Panc1 (cell line): ENCODE measurements at regions not wholly inside any gene's neighbourhood (a gene's known extent, or its start where the extent isn't known, plus 50 kb on each side); places are given as distances from the start of the nearest gene placed in this dataset.

ENCODE experiments used
- ATAC-seq: fragments of 200-7000 bp; cut with Tn5 transposase; 2 replicates; pipeline ENCODE4 v1.9.1; 2020; ENCODE audit warnings: mild to moderate bottlenecking, moderate library complexity
- BruUV-seq: library from RNA; stranded (reverse); fragments of 400-500 nt; replicated peaks from 2 replicates; lab custom pipeline; 2021; lab: Mats Ljungman, UMichigan
- CTCF ChIA-PET: fragments of 300-600 bp; sonication (Branson Sonifier 250); formaldehyde crosslinking; loops from one replicate; lab custom pipeline; 2022; ENCODE audit warnings: antibody characterized with exemption; lab: Charles Lee
- POLR2A ChIA-PET: fragments of 300-600 bp; sonication (Branson Sonifier 250); formaldehyde crosslinking; loops from one replicate; lab custom pipeline; 2022; ENCODE audit warnings: antibody characterized with exemption; lab: Charles Lee
- DNase-seq: peaks from one replicate; pipeline ENCODE4 v3.0.0-alpha.2; 2010; ENCODE audit warnings: low read depth, low spot score
- H3K27ac ChIP-seq: 2 replicates; pipeline ENCODE4 v1.5.1; 2011; ENCODE audit warnings: mild to moderate bottlenecking, low read length, inconsistent platforms
- H3K27me3 ChIP-seq: fragments of 200-500 bp; sonication (Bioruptor generic); 2 replicates; pipeline ENCODE4 v1.6.0; 2014; ENCODE audit warnings: low read length, inconsistent platforms; ENCODE audit not compliant: control insufficient read depth, insufficient read depth
- H3K36me3 ChIP-seq: fragments of 200-500 bp; sonication (Bioruptor generic); 2 replicates; pipeline ENCODE4 v1.5.1; 2014; ENCODE audit warnings: inconsistent platforms, mild to moderate bottlenecking, low read length, moderate library complexity; ENCODE audit not compliant: control insufficient read depth, insufficient read depth
- H3K4me1 ChIP-seq: 2 replicates; pipeline ENCODE4 v1.5.1; 2011; ENCODE audit warnings: inconsistent platforms, mild to moderate bottlenecking, low read length, moderate library complexity; ENCODE audit not compliant: control insufficient read depth, insufficient read depth
- H3K4me3 ChIP-seq, 2 experiments: 2 replicates each; pipeline ENCODE4 v1.5.1; 2011 to 2012; ENCODE audit warnings: low read depth in 2 of 2, low read length in 2 of 2, mild to moderate bottlenecking in 2 of 2, inconsistent platforms in 1 of 2, moderate library complexity in 1 of 2
- H3K9me3 ChIP-seq: fragments of 200-500 bp; sonication (Bioruptor generic); 2 replicates; pipeline ENCODE4 v1.5.1; 2014; ENCODE audit warnings: low read depth, mild to moderate bottlenecking, inconsistent platforms, low read length, moderate library complexity; ENCODE audit not compliant: control insufficient read depth, insufficient read depth
- CTCF ChIP-seq: fragments of 450-650 bp; IDR thresholded peaks from 2 replicates; pipeline ENCODE4 v1.5.1; 2017; ENCODE audit warnings: mild to moderate bottlenecking
- POLR2AphosphoS5 ChIP-seq: IDR thresholded peaks from 2 replicates; pipeline ENCODE4 v1.6.1; 2012; ENCODE audit warnings: mild to moderate bottlenecking, low read depth, low read length, moderate library complexity
- REST ChIP-seq, 2 experiments: IDR thresholded peaks; 2 replicates each; pipeline ENCODE4 v1.6.1; 2011 to 2012; ENCODE audit warnings: low read depth in 2 of 2, control low read depth in 1 of 2, low read length in 1 of 2, mild to moderate bottlenecking in 1 of 2, moderate library complexity in 1 of 2; ENCODE audit not compliant: insufficient read depth in 1 of 2
- SIN3A ChIP-seq: IDR thresholded peaks from 2 replicates; pipeline ENCODE4 v1.6.1; 2012; ENCODE audit warnings: low read depth, mild to moderate bottlenecking, low read length, moderate library complexity, borderline replicate concordance; ENCODE audit not compliant: insufficient read depth
- TCF7L2 ChIP-seq: IDR thresholded peaks from 2 replicates; pipeline ENCODE4 v1.6.1; 2011; ENCODE audit warnings: mild to moderate bottlenecking, low read depth, low read length, inconsistent platforms
- in situ Hi-C: cut with HindIII; loops from 2 replicates; pipeline ENCODE4 v1.10.0; 2016; ENCODE audit warnings: low sequenced_read_pairs, low pct_unique_long_range_greater_than_20kb
- intact Hi-C: fragments of 100-400 bp; cut with micrococcal nuclease; formaldehyde crosslinking; loops from one replicate; pipeline ENCODE4 v1.10.0; 2022; ENCODE audit not compliant: unreplicated experiment

GRCh38 chr7:67781841-67782240, 785.2 kb downstream of the TYW1 start:
- Histone ChIP-seq H3K4me1 (no peaks in the 10 kb centered on the region), H3K4me3 (no peak overlapping the region), H3K27me3 (no peaks in the 10 kb centered on the region), H3K27ac (no peak overlapping the region), H3K9me3 (no peaks in the 10 kb centered on the region), H3K36me3 (no peaks in the 10 kb centered on the region)
- TF ChIP-seq TCF7L2 (no peak), POLR2AphosphoS5 (no peak), REST (IDR thresholded peaks at IDR 0.05; ENCODE audit: insufficient read depth in 1 of 2, low read depth in 2 of 2, low read length in 1 of 2) (no peak), SIN3A (no peak), CTCF (no peak)
- no peak for DNase-seq
- ChIA-PET CTCF (no interaction called here), POLR2A (no interaction called here)
- intact Hi-C loops = no loop called here
- no TSS peak for BruUV-seq
- no peak for ATAC-seq
- in situ Hi-C loops = no loop called here

GRCh38 chr7:67786021-67786420, 789.4 kb downstream of the TYW1 start:
- DNase-seq = no peak
- no peak for TF ChIP-seq SIN3A
- no peak for TF ChIP-seq POLR2AphosphoS5
- no peak for TF ChIP-seq CTCF
- TF ChIP-seq TCF7L2 = no peak
- no peak for TF ChIP-seq REST (IDR thresholded peaks at IDR 0.05; ENCODE audit: insufficient read depth in 1 of 2, low read depth in 2 of 2, low read length in 1 of 2)
- Histone ChIP-seq H3K4me1 (no peaks in the 10 kb centered on the region), H3K4me3 (no peak overlapping the region), H3K27ac (no peak overlapping the region), H3K36me3 (no peaks in the 10 kb centered on the region), H3K27me3 (no peaks in the 10 kb centered on the region), H3K9me3 (no peaks in the 10 kb centered on the region)
- ChIA-PET CTCF (no interaction called here), POLR2A (no interaction called here)
- no peak for ATAC-seq
- in situ Hi-C loops (no loop called here), intact Hi-C loops (no loop called here)
- no TSS peak for BruUV-seq
